D721Med (cell line): ENCODE measurements at regions not wholly inside any gene's neighbourhood (a gene's known extent, or its start where the extent isn't known, plus 50 kb on each side); places are given as distances from the start of the nearest gene placed in this dataset.

ENCODE experiments used
- DNase-seq: peaks from one replicate; pipeline ENCODE4 v3.0.0; 2011; ENCODE audit warnings: low spot score; ENCODE audit not compliant: insufficient read length
- FAIRE-seq: peaks from 2 replicates; lab custom pipeline; 2011; peaks lifted over from hg19 to GRCh38; lab: Jason Lieb, UNC
- TF ChIP-seq, protein P1 (sequence below): IDR thresholded peaks from 2 replicates; pipeline ENCODE4 v1.5.1; 2012; ENCODE audit warnings: mild to moderate bottlenecking, control low read depth; ENCODE audit not compliant: insufficient read depth; ENCODE audit errors: missing control alignments

DNA sequence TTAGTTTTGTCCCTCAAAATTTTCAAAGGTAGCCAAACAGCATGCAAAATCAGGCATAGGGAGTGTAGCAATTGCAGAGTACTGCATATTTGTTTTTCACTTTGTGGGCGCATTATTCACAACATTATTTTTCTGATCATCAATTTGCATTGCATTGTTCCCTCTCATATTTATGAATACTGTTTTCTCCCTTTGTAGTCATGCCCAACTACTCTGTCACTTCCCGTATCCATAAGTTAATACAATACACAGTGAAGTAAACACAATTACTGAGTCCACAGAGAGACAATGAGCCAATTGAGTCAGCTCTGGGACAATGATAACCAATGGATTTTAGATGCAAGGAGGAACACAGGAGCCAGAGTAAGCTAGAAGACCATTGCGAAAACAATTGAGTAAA lies 944.0 kb upstream of the ADGRL4 start:
- DNase-seq (no peak), FAIRE-seq (no peak)
- TF ChIP-seq, protein P1, sequence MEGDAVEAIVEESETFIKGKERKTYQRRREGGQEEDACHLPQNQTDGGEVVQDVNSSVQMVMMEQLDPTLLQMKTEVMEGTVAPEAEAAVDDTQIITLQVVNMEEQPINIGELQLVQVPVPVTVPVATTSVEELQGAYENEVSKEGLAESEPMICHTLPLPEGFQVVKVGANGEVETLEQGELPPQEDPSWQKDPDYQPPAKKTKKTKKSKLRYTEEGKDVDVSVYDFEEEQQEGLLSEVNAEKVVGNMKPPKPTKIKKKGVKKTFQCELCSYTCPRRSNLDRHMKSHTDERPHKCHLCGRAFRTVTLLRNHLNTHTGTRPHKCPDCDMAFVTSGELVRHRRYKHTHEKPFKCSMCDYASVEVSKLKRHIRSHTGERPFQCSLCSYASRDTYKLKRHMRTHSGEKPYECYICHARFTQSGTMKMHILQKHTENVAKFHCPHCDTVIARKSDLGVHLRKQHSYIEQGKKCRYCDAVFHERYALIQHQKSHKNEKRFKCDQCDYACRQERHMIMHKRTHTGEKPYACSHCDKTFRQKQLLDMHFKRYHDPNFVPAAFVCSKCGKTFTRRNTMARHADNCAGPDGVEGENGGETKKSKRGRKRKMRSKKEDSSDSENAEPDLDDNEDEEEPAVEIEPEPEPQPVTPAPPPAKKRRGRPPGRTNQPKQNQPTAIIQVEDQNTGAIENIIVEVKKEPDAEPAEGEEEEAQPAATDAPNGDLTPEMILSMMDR: no peak

DNA sequence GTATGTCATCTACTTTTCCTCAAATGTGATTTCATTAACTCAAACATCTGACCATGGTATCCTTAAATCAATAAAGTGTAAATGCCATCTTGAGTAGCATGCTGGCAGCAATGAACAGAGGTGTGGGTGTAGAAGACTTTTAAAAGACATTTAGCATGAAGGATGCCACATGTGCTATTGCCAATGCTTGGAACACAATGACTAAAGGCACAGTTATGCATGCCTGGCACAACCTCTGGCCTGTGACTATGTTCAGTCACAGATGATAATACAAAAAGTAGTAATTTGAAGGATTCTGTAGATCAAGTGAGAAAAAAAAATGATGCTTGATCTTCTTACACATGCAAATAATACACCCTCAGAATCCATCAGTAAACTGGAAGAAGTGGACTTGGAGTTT lies 938.9 kb upstream of the ADGRL4 start:
- FAIRE-seq (no peak), DNase-seq (no peak)
- TF ChIP-seq, protein P1: no peak

DNA sequence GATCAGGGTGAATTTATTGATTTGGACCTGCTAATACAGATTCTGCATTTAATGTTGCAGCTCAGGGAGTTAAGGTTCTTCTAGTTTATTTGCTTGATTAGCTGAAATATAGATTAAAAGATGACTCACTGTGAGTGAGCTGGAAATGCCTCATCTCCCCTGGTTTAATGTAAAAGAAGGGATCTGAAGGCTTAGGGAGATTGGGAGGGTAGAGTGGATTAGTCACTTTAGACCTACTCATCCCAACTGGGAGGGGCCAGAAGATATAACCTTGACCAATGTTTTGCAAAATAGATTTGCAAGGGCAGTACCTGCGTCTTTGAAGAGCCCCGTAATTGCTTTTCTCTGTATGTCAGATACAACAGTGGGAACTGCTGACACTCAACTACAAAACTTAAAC lies 922.8 kb upstream of the ADGRL4 start:
- FAIRE-seq: no peak
- DNase-seq: no peak
- TF ChIP-seq, protein P1: no peak

DNA sequence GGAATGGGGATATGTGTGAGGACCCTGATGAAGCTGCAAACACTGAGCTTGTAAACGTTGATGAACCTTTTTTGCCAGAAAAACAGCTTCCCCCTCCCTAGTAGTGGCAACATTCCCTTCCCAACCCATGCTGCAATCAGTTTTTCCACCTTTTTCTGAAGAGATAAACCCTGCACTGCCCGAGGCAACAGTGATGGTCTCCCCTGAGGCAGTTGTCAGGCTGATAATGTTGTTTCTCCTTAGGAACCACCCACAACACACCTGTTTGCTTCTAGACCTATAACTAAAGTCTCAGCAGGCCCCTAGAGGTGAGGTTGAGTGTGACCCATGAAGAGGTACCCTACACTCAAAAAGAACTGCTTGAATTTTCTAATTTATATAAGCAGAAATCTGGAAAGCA lies 922.4 kb upstream of the ADGRL4 start:
- FAIRE-seq (no peak), DNase-seq (no peak)
- TF ChIP-seq, protein P1: no peak

DNA sequence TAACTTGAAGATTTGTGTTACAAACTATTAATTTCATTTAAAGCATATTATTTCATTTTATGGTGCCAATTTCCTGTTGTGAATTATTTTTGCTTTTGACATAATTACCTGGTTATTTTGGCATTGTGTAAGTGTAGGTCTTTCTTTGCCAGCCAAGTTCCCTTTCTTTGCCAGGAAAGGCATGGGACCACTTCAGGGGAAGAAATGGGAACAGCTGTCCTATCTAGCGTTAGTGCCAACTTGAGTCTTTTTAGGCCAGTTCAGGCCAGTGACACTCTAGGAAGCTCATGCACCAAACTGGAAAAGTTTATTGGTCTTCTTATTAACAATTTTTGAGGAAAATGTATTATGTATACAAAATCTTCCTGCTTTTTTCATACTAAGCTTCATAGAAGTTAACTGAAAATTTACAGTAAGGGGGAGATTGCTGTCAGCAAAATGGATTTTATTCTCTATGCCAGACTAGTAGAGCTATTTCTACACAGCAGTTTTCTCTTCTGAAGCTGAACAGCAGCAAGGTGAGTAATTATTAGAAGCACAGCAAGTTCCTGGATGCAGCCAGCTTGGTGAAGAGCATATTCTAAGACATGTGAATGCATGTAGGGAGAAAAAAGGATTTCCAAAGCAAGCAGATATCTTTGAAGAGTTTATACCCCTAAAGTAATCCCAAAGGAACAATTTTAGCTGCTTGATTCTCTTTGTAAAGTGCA lies 914.6 kb upstream of the ADGRL4 start:
- no peak for DNase-seq
- FAIRE-seq: no peak
- TF ChIP-seq, protein P1: no peak

DNA sequence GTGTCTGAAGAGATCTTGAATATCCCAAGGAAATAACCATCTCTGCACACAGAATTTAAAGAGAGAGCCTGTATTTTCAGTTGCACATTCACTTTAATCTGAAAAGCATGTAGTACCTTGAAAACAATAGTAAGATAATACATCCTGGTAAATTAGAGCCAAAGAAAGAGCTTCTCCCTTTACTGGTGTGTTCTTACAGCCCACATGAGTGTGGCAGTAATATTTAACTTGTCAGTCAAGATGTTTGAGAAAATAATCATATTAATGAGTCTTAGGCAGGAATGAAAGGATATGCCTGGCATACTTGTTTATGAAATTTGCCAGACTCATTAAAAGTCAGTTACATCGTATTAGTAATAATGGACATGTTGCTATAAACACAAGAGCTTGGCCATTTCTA lies 908.4 kb upstream of the ADGRL4 start:
- DNase-seq: no peak
- TF ChIP-seq, protein P1: no peak
- no peak for FAIRE-seq

DNA sequence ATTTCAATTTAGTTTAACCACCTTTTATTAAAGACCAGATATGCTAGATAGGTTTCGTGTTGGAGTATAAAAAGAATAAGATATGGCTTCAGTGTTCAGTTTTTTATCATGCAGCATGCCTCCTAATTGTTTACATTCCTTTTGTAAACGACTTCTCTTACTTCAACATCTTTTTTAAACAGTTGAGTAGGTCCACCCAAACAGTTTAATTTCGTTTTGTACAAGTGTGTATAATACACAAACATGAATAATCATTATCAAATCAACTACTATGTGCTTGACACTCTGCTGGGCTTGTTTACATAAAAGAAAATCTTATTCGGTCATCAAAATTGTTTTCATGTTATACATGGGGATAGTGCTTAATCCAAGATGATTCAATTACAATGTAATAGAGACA lies 906.3 kb upstream of the ADGRL4 start:
- TF ChIP-seq, protein P1: no peak
- FAIRE-seq (no peak), DNase-seq (no peak)
